K562 (cell line): ENCODE measurements at regions not wholly inside any gene's neighbourhood (a gene's known extent, or its start where the extent isn't known, plus 50 kb on each side); places are given as distances from the start of the nearest gene placed in this dataset.

Experiments
- ATAC-seq: fragments of 200-7000 bp; cut with Tn5 transposase; 3 replicates; pipeline ENCODE4 v1.9.1; 2020; ENCODE audit warnings: moderate library complexity
- BruUV-seq: library from RNA; stranded (reverse); fragments of 400-500 nt; replicated peaks from 2 replicates; lab custom pipeline; 2021; lab: Mats Ljungman, UMichigan
- CTCF ChIA-PET: fragments of 300-600 bp; formaldehyde crosslinking; extraction: SDS; loops from one replicate; lab custom pipeline; 2021; ENCODE audit warnings: low intra/inter-chr PET ratio; lab: Yijun Ruan, JAX
- POLR2A ChIA-PET: fragments of 300-600, 350-650 bp; sonication (Branson Sonifier 250); formaldehyde crosslinking; extraction: SDS; loops from one replicate; lab custom pipeline; 2021; ENCODE audit warnings: antibody characterized with exemption, inconsistent platforms; lab: Yijun Ruan, JAX
- DNase-seq, 4 experiments: peaks; one replicate each; pipeline versions ENCODE4 v3.0.0 to v3.0.0-alpha.2; 2011 to 2018; ENCODE audit warnings: low spot score in 3 of 4, mixed read lengths in 3 of 4; ENCODE audit errors: extremely low read depth in 1 of 4
- FAIRE-seq: peaks from 2 replicates; lab custom pipeline; 2011; peaks lifted over from hg19 to GRCh38; lab: Jason Lieb, UNC
- H2AFZ ChIP-seq: 2 replicates; pipeline ENCODE4 v1.6.0; 2011; ENCODE audit warnings: low read depth, low read length, control low read depth, inconsistent platforms
- H3K27ac ChIP-seq: fragments of 200-600 bp; 3 replicates; pipeline ENCODE4 v1.8.0; 2011; ENCODE audit warnings: low read depth, mild to moderate bottlenecking, control low read depth, inconsistent platforms, low read length, moderate library complexity, mixed read lengths; ENCODE audit errors: extremely low read depth
- H3K27me3 ChIP-seq, 2 experiments: fragments of 300-600 bp in 1 of 2; 2 replicates in 1 of 2; 3 replicates in 1 of 2; pipeline versions ENCODE4 v1.6.0 to v1.8.0; 2011; ENCODE audit warnings: inconsistent platforms in 2 of 2, low read length in 2 of 2, mild to moderate bottlenecking in 1 of 2, mixed read lengths in 1 of 2, moderate library complexity in 1 of 2; ENCODE audit not compliant: control insufficient read depth in 2 of 2, insufficient read depth in 2 of 2
- H3K36me3 ChIP-seq: fragments of 300-600 bp; 3 replicates; pipeline ENCODE4 v1.8.0; 2011; ENCODE audit warnings: mild to moderate bottlenecking, low read length, inconsistent platforms; ENCODE audit not compliant: control insufficient read depth, insufficient read depth
- H3K4me1 ChIP-seq, 2 experiments: fragments of 200-600 bp in 1 of 2; replicated peaks in 1 of 2; 2 replicates in 1 of 2; 3 replicates in 1 of 2; pipeline versions ENCODE4 v1.5.1 to v1.8.0; 2011; ENCODE audit warnings: inconsistent platforms in 2 of 2, low read length in 2 of 2, mild to moderate bottlenecking in 1 of 2, mixed read lengths in 1 of 2, moderate library complexity in 1 of 2; ENCODE audit not compliant: control insufficient read depth in 2 of 2, insufficient read depth in 2 of 2
- H3K4me2 ChIP-seq: 2 replicates; pipeline ENCODE4 v1.6.1; 2011; ENCODE audit warnings: low read length, control low read depth, inconsistent platforms, mixed read lengths; ENCODE audit not compliant: insufficient read depth
- H3K4me3 ChIP-seq: fragments of 200-600 bp; sonication (generic), shearing (Covaris generic); 2 replicates; pipeline ENCODE4 v1.5.1; 2016; ENCODE audit warnings: control low read depth, inconsistent platforms
- H3K79me2 ChIP-seq: fragments of 200-600 bp; 3 replicates; pipeline ENCODE4 v1.8.0; 2011; ENCODE audit warnings: low read length, inconsistent platforms; ENCODE audit not compliant: control insufficient read depth, insufficient read depth
- H3K9ac ChIP-seq, 2 experiments: 2 replicates each; pipeline versions ENCODE4 v1.6.0 to v1.6.1; 2011; ENCODE audit warnings: low read depth in 2 of 2, low read length in 2 of 2, control low read depth in 1 of 2, inconsistent platforms in 1 of 2, mild to moderate bottlenecking in 1 of 2, mixed read lengths in 1 of 2; ENCODE audit not compliant: insufficient read depth in 1 of 2
- H3K9me1 ChIP-seq: one replicate; pipeline ENCODE4 v1.6.0; 2011; ENCODE audit warnings: inconsistent platforms, mild to moderate bottlenecking, low read length, moderate library complexity; ENCODE audit not compliant: control insufficient read depth, insufficient read depth
- H3K9me3 ChIP-seq: replicated peaks from 2 replicates; pipeline ENCODE4 v1.5.1; 2011; ENCODE audit warnings: low read depth, low read length, inconsistent platforms; ENCODE audit not compliant: control insufficient read depth, insufficient read depth
- H4K20me1 ChIP-seq: replicated peaks from 2 replicates; pipeline ENCODE4 v1.6.1; 2011; ENCODE audit warnings: low read length, inconsistent platforms, mixed read lengths; ENCODE audit not compliant: control insufficient read depth, insufficient read depth
- ARHGAP35 ChIP-seq: fragments of 450-650 bp; IDR thresholded peaks from 2 replicates; pipeline ENCODE4 v1.6.1; 2018; ENCODE audit not compliant: partially characterized antibody
- BDP1 ChIP-seq: IDR thresholded peaks from 3 replicates; pipeline ENCODE4 v1.6.1; 2011; ENCODE audit not compliant: insufficient read length, insufficient read depth
- HNRNPL ChIP-seq: fragments of 200-400 bp; formaldehyde crosslinking; IDR thresholded peaks from 2 replicates; pipeline ENCODE4 v1.6.1; 2017; ENCODE audit warnings: low read depth, mild to moderate bottlenecking, low read length
- MAFG ChIP-seq: fragments of 450-650 bp; conservative IDR thresholded peaks from 2 replicates; pipeline ENCODE4 v1.6.1; 2016; ENCODE audit warnings: missing genetic modification characterization, missing compliant biosample characterization
- MAFK ChIP-seq: IDR thresholded peaks from 2 replicates; pipeline ENCODE4 v1.6.1; 2011; ENCODE audit warnings: low read length, improper control_type of control experiment
- RBBP5 ChIP-seq: fragments of 200-600 bp; sonication (generic); IDR thresholded peaks from 2 replicates; pipeline ENCODE4 v1.6.1; 2012; ENCODE audit warnings: borderline replicate concordance, mild to moderate bottlenecking, low read length, control low read depth, inconsistent platforms; ENCODE audit not compliant: insufficient read depth, poor library complexity, severe bottlenecking
- U2AF2 ChIP-seq: fragments of 200-400 bp; formaldehyde crosslinking; optimal IDR thresholded peaks from 2 replicates; pipeline ENCODE3; 2017; ENCODE audit warnings: low read depth, mild to moderate bottlenecking, low read length
- ZNF316 ChIP-seq: fragments of 450-650 bp; IDR thresholded peaks from 2 replicates; pipeline ENCODE4 v1.6.1; 2016
- in situ Hi-C: fragments of 300-500 bp; cut with MboI; formaldehyde crosslinking; loops from 4 replicates; pipeline ENCODE4 v1.15.0; 2018; ENCODE audit warnings: inconsistent platforms, mixed read lengths
- intact Hi-C: fragments of 100-400 bp; cut with micrococcal nuclease; formaldehyde crosslinking; loops from 2 replicates; pipeline ENCODE4 v1.14.2; 2022
- TF ChIP-seq, protein P1 (sequence below), 2 experiments: fragments of 150-350 bp in 1 of 2; IDR thresholded peaks; 2 replicates each; pipeline ENCODE4 v1.6.1; 2012 to 2016; ENCODE audit warnings: low read depth in 2 of 2, low read length in 2 of 2, mild to moderate bottlenecking in 1 of 2, moderate library complexity in 1 of 2
- TF ChIP-seq, protein P2 (sequence below), 2 experiments: fragments of 450-650 bp in 1 of 2; sonication (generic) in 1 of 2; formaldehyde crosslinking in 1 of 2; IDR thresholded peaks; 2 replicates each; pipeline versions ENCODE4 v1.7.1 to v1.9.0; 2016 to 2022; ENCODE audit warnings: inconsistent platforms in 1 of 2, mild to moderate bottlenecking in 1 of 2, missing genetic modification reagents in 1 of 2

- in situ Hi-C loops: no loop called here
- TF ChIP-seq MAFG: peak; percentile 37; the same call in 1 of the 2 replicates
- peak; percentile 86 for TF ChIP-seq ZNF316
- no peak for TF ChIP-seq BDP1
- no peak for TF ChIP-seq HNRNPL
- peak; percentile 58 for TF ChIP-seq MAFK
- TF ChIP-seq RBBP5: no peak
- TF ChIP-seq ARHGAP35: no peak
- TF ChIP-seq, protein P1, sequence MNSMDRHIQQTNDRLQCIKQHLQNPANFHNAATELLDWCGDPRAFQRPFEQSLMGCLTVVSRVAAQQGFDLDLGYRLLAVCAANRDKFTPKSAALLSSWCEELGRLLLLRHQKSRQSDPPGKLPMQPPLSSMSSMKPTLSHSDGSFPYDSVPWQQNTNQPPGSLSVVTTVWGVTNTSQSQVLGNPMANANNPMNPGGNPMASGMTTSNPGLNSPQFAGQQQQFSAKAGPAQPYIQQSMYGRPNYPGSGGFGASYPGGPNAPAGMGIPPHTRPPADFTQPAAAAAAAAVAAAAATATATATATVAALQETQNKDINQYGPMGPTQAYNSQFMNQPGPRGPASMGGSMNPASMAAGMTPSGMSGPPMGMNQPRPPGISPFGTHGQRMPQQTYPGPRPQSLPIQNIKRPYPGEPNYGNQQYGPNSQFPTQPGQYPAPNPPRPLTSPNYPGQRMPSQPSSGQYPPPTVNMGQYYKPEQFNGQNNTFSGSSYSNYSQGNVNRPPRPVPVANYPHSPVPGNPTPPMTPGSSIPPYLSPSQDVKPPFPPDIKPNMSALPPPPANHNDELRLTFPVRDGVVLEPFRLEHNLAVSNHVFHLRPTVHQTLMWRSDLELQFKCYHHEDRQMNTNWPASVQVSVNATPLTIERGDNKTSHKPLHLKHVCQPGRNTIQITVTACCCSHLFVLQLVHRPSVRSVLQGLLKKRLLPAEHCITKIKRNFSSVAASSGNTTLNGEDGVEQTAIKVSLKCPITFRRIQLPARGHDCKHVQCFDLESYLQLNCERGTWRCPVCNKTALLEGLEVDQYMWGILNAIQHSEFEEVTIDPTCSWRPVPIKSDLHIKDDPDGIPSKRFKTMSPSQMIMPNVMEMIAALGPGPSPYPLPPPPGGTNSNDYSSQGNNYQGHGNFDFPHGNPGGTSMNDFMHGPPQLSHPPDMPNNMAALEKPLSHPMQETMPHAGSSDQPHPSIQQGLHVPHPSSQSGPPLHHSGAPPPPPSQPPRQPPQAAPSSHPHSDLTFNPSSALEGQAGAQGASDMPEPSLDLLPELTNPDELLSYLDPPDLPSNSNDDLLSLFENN (IDR thresholded peaks at IDR 0.05; ENCODE audit: low read depth in 2 of 2, low read length in 2 of 2): no peak
- no peak for TF ChIP-seq U2AF2
- TF ChIP-seq, protein P2, sequence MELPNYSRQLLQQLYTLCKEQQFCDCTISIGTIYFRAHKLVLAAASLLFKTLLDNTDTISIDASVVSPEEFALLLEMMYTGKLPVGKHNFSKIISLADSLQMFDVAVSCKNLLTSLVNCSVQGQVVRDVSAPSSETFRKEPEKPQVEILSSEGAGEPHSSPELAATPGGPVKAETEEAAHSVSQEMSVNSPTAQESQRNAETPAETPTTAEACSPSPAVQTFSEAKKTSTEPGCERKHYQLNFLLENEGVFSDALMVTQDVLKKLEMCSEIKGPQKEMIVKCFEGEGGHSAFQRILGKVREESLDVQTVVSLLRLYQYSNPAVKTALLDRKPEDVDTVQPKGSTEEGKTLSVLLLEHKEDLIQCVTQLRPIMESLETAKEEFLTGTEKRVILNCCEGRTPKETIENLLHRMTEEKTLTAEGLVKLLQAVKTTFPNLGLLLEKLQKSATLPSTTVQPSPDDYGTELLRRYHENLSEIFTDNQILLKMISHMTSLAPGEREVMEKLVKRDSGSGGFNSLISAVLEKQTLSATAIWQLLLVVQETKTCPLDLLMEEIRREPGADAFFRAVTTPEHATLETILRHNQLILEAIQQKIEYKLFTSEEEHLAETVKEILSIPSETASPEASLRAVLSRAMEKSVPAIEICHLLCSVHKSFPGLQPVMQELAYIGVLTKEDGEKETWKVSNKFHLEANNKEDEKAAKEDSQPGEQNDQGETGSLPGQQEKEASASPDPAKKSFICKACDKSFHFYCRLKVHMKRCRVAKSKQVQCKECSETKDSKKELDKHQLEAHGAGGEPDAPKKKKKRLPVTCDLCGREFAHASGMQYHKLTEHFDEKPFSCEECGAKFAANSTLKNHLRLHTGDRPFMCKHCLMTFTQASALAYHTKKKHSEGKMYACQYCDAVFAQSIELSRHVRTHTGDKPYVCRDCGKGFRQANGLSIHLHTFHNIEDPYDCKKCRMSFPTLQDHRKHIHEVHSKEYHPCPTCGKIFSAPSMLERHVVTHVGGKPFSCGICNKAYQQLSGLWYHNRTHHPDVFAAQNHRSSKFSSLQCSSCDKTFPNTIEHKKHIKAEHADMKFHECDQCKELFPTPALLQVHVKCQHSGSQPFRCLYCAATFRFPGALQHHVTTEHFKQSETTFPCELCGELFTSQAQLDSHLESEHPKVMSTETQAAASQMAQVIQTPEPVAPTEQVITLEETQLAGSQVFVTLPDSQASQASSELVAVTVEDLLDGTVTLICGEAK (IDR thresholded peaks at IDR 0.05): no peak
- TF ChIP-seq, protein P2 (CRISPR knock-in tag; IDR thresholded peaks at IDR 0.05): no peak
Observed at GRCh38 chr15:63444611-63445010, 59.8 kb upstream of the USP3 start.

More at GRCh38 chr15:63444611-63445010, 59.8 kb upstream of the USP3 start:
- POLR2A ChIA-PET: interaction anchor here (1.7 kb wide), 1 partner anchor 10 kb away, joined by 8 read pairs; no protein-coding TSS in a partner anchor
- Histone ChIP-seq H3K9me3 (no peaks in the 10 kb centered on the region), H3K4me1 (no peaks in the 10 kb centered on the region; a peak in 2 of 5 replicates), H3K4me3 (no peak overlapping the region), H4K20me1 (no peaks in the 10 kb centered on the region), H3K4me2 (no peak overlapping the region), H3K27me3 (peaks cover 9 to 14% of the 10 kb centered on the region in 2 experiments), H3K9me1 (no peaks in the 10 kb centered on the region), H3K79me2 (no peaks in the 10 kb centered on the region), H2AFZ (no peak overlapping the region), H3K36me3 (no peaks in the 10 kb centered on the region), H3K27ac (no peak overlapping the region), H3K9ac (no peak overlapping the region)
- intact Hi-C loops: no loop called here
- DNase-seq (no peak), FAIRE-seq (no peak), ATAC-seq (no peak)
- BruUV-seq: no TSS peak
- CTCF ChIA-PET: no interaction called here
